ENCODE measurements at regions not wholly inside any gene's neighbourhood (a gene's known extent, or its start where the extent isn't known, plus 50 kb on each side); places are given as distances from the start of the nearest gene placed in this dataset.

- no peak for DNase-seq (ENCODE audit: low spot score)
These were observed 289.7 kb upstream of the IRX4 start for GRCh38 chr5:2172471-2172870.

GRCh38 chr5:2170761-2171160, 288.0 kb upstream of the IRX4 start:
- no peak for DNase-seq (ENCODE audit: low spot score)

GRCh38 chr5:2169850-2170760, 287.4 kb upstream of the IRX4 start:
- DNase-seq (ENCODE audit: low spot score): no peak

GRCh38 chr5:2169430-2169808, 286.7 kb upstream of the IRX4 start:
- DNase-seq (ENCODE audit: low spot score): no peak

- no peak for DNase-seq (ENCODE audit: low spot score)
These were observed 286.1 kb upstream of the IRX4 start for GRCh38 chr5:2168601-2169429.

GRCh38 chr5:2167671-2168070, 284.9 kb upstream of the IRX4 start:
- DNase-seq (ENCODE audit: low spot score): no peak

GRCh38 chr5:2166979-2167377, 284.3 kb upstream of the IRX4 start:
- DNase-seq (ENCODE audit: low spot score): no peak

GRCh38 chr5:2166306-2166978, 283.7 kb upstream of the IRX4 start:
- no peak for DNase-seq (ENCODE audit: low spot score)

- DNase-seq (ENCODE audit: low spot score): no peak
These were observed 283.0 kb upstream of the IRX4 start for GRCh38 chr5:2165615-2166305.

- no peak for DNase-seq (ENCODE audit: low spot score)
These were observed 282.5 kb upstream of the IRX4 start for GRCh38 chr5:2165203-2165602.

GRCh38 chr5:2164586-2164985, 281.9 kb upstream of the IRX4 start:
- no peak for DNase-seq (ENCODE audit: low spot score)

GRCh38 chr5:2163940-2164490, 281.3 kb upstream of the IRX4 start:
- no peak for DNase-seq (ENCODE audit: low spot score)

- no peak for DNase-seq (ENCODE audit: low spot score)
These were observed 280.5 kb upstream of the IRX4 start for GRCh38 chr5:2163060-2163856.

GRCh38 chr5:2160811-2161210, 278.1 kb upstream of the IRX4 start:
- no peak for DNase-seq (ENCODE audit: low spot score)

- no peak for DNase-seq (ENCODE audit: low spot score)
These were observed 276.0 kb upstream of the IRX4 start for GRCh38 chr5:2158767-2159166.

GRCh38 chr5:2158109-2158508, 275.4 kb upstream of the IRX4 start:
- DNase-seq (ENCODE audit: low spot score): no peak

GRCh38 chr5:2157372-2157771, 274.6 kb upstream of the IRX4 start:
- DNase-seq (ENCODE audit: low spot score): no peak

- no peak for DNase-seq (ENCODE audit: low spot score)
These were observed 273.8 kb upstream of the IRX4 start for GRCh38 chr5:2156358-2157059.

GRCh38 chr5:2155556-2155955, 272.8 kb upstream of the IRX4 start:
- no peak for DNase-seq (ENCODE audit: low spot score)

GRCh38 chr5:2153802-2154201, 271.1 kb upstream of the IRX4 start:
- no peak for DNase-seq (ENCODE audit: low spot score)
